Parathyroid adenoma (tissue), 2 donors: ENCODE measurements at regions not wholly inside any gene's neighbourhood (a gene's known extent, or its start where the extent isn't known, plus 50 kb on each side); places are given as distances from the start of the nearest gene placed in this dataset.
"Not testable (repeated sequence)": the region's sequence is repeated elsewhere in the genome, so short reads cannot be mapped to it uniquely, and the experiment has no call there.

Experiments used
- H2AFZ ChIP-seq: fragments of 300-600 bp; sonication (generic); one replicate; pipeline ENCODE4 v1.7.0; 2017; ENCODE audit warnings: antibody characterized with exemption, mild to moderate bottlenecking
- H3K27ac ChIP-seq: fragments of 300-600 bp; sonication (generic); one replicate; pipeline ENCODE4 v1.7.0; 2017
- H3K27me3 ChIP-seq: fragments of 300-600 bp; sonication (generic); one replicate; pipeline ENCODE4 v1.7.0; 2017; ENCODE audit warnings: low read length; ENCODE audit not compliant: control insufficient read depth, insufficient read depth
- H3K36me3 ChIP-seq: fragments of 300-600 bp; sonication (generic); one replicate; pipeline ENCODE4 v1.7.0; 2017; ENCODE audit warnings: low read length; ENCODE audit not compliant: control insufficient read depth, insufficient read depth
- H3K4me1 ChIP-seq: fragments of 300-600 bp; sonication (generic); one replicate; pipeline ENCODE4 v1.7.0; 2017; ENCODE audit warnings: control low read depth
- H3K4me2 ChIP-seq: fragments of 300-600 bp; sonication (generic); one replicate; pipeline ENCODE4 v1.7.0; 2017; ENCODE audit warnings: low read length
- H3K4me3 ChIP-seq: fragments of 300-600 bp; sonication (generic); one replicate; pipeline ENCODE4 v1.7.0; 2017; ENCODE audit warnings: low read depth, low read length
- H3K79me2 ChIP-seq: fragments of 300-600 bp; sonication (generic); one replicate; pipeline ENCODE4 v1.7.0; 2017; ENCODE audit warnings: control low read depth
- H3K9ac ChIP-seq: fragments of 300-600 bp; sonication (generic); one replicate; pipeline ENCODE4 v1.7.0; 2017; ENCODE audit warnings: mild to moderate bottlenecking
- H3K9me3 ChIP-seq: fragments of 300-600 bp; sonication (generic); one replicate; pipeline ENCODE4 v1.7.0; 2017; ENCODE audit warnings: low read length; ENCODE audit not compliant: control insufficient read depth
- CTCF ChIP-seq: fragments of 300-600 bp; sonication (generic); IDR thresholded peaks from one replicate; pipeline ENCODE4 v1.7.0; 2017; ENCODE audit warnings: antibody characterized with exemption, mild to moderate bottlenecking
- donor health status: primary hyperparathyroidism.

GRCh38 chr4:1547131-1547855 is 136.8 kb downstream of the FAM53A start:
- Histone ChIP-seq H3K4me1 (no peaks in the 10 kb centered on the region), H3K9ac (no peak overlapping the region), H3K79me2 (no peaks in the 10 kb centered on the region), H3K4me2 (no peak overlapping the region), H2AFZ (no peak overlapping the region), H3K4me3 (peak overlapping the region; percentile 9), H3K27ac (peak overlapping the region; percentile 32), H3K27me3 (peaks cover 3% of the 10 kb centered on the region), H3K9me3 (no peaks in the 10 kb centered on the region), H3K36me3 (no peaks in the 10 kb centered on the region)
- no peak for TF ChIP-seq CTCF

- peak overlapping the region; percentile 61 for H3K27ac ChIP-seq
- no peak overlapping the region for H3K4me3 ChIP-seq
- H3K9me3 ChIP-seq = no peaks in the 10 kb centered on the region
- no peak for TF ChIP-seq CTCF
- H3K4me1 ChIP-seq = no peaks in the 10 kb centered on the region
- no peak overlapping the region for H3K4me2 ChIP-seq
- H2AFZ ChIP-seq = no peak overlapping the region
- H3K27me3 ChIP-seq = no peaks in the 10 kb centered on the region
- no peak overlapping the region for H3K9ac ChIP-seq
- no peaks in the 10 kb centered on the region for H3K79me2 ChIP-seq
- no peaks in the 10 kb centered on the region for H3K36me3 ChIP-seq
Measured at GRCh38 chr4:1544861-1545281, 138.6 kb upstream of the NKX1-1 start.

GRCh38 chr4:1544435-1544834 is 138.2 kb upstream of the NKX1-1 start:
- not testable (repeated sequence) for H3K9me3 ChIP-seq, H3K4me3 ChIP-seq, H3K79me2 ChIP-seq, H3K9ac ChIP-seq, H3K4me1 ChIP-seq, H3K4me2 ChIP-seq, H3K27me3 ChIP-seq, H3K36me3 ChIP-seq, H2AFZ ChIP-seq
- H3K27ac ChIP-seq = peak overlapping the region; percentile 61

GRCh38 chr4:1543976-1544375 is 137.7 kb upstream of the NKX1-1 start:
- TF ChIP-seq CTCF = no peak
- Histone ChIP-seq H3K27me3 (no peaks in the 10 kb centered on the region), H3K79me2 (no peaks in the 10 kb centered on the region), H3K4me2 (no peak overlapping the region), H2AFZ (no peak overlapping the region), H3K4me1 (no peaks in the 10 kb centered on the region), H3K4me3 (no peak overlapping the region), H3K27ac (no peak overlapping the region), H3K9me3 (no peaks in the 10 kb centered on the region), H3K9ac (no peak overlapping the region), H3K36me3 (no peaks in the 10 kb centered on the region)

- TF ChIP-seq CTCF = no peak
- no peak overlapping the region for H3K27ac ChIP-seq
- no peak overlapping the region for H3K4me3 ChIP-seq
- H3K4me1 ChIP-seq = no peaks in the 10 kb centered on the region
- H2AFZ ChIP-seq = no peak overlapping the region
- no peak overlapping the region for H3K4me2 ChIP-seq
- no peak overlapping the region for H3K9ac ChIP-seq
- no peaks in the 10 kb centered on the region for H3K9me3 ChIP-seq
- H3K79me2 ChIP-seq = no peaks in the 10 kb centered on the region
- no peaks in the 10 kb centered on the region for H3K27me3 ChIP-seq
- H3K36me3 ChIP-seq = no peaks in the 10 kb centered on the region
Measured at GRCh38 chr4:1543561-1543960, 137.3 kb upstream of the NKX1-1 start.
